SU-DHL-6 (cell line): ENCODE measurements at regions not wholly inside any gene's neighbourhood (a gene's known extent, or its start where the extent isn't known, plus 50 kb on each side); places are given as distances from the start of the nearest gene placed in this dataset.
"Not testable (repeated sequence)": the region's sequence is repeated elsewhere in the genome, so short reads cannot be mapped to it uniquely, and the experiment has no call there.

ENCODE experiments used
- EZH2phosphoT487 ChIP-seq: fragments of 200-600 bp; sonication (generic), shearing (Covaris generic); conservative IDR thresholded peaks from 2 replicates; pipeline ENCODE4 v1.6.1; 2018; ENCODE audit warnings: mild to moderate bottlenecking, antibody characterized with exemption, low read length, moderate library complexity, mixed read lengths
- TF ChIP-seq, protein P1 (sequence below): fragments of 200-600 bp; sonication (generic); IDR thresholded peaks from one replicate; pipeline ENCODE4 v1.5.1; 2017; ENCODE audit warnings: antibody characterized with exemption, mild to moderate bottlenecking, low read length, moderate library complexity; ENCODE audit not compliant: insufficient read depth, poor library complexity, severe bottlenecking

- TF ChIP-seq, protein P1, sequence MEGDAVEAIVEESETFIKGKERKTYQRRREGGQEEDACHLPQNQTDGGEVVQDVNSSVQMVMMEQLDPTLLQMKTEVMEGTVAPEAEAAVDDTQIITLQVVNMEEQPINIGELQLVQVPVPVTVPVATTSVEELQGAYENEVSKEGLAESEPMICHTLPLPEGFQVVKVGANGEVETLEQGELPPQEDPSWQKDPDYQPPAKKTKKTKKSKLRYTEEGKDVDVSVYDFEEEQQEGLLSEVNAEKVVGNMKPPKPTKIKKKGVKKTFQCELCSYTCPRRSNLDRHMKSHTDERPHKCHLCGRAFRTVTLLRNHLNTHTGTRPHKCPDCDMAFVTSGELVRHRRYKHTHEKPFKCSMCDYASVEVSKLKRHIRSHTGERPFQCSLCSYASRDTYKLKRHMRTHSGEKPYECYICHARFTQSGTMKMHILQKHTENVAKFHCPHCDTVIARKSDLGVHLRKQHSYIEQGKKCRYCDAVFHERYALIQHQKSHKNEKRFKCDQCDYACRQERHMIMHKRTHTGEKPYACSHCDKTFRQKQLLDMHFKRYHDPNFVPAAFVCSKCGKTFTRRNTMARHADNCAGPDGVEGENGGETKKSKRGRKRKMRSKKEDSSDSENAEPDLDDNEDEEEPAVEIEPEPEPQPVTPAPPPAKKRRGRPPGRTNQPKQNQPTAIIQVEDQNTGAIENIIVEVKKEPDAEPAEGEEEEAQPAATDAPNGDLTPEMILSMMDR, result not testable (repeated sequence)
- TF ChIP-seq EZH2phosphoT487, result not testable (repeated sequence)
Measured at GRCh38 chr22:25464326-25464725, 100.1 kb upstream of the GRK3 start.
